HG02938 (cell line): ENCODE measurements at regions not wholly inside any gene's neighbourhood (a gene's known extent, or its start where the extent isn't known, plus 50 kb on each side); places are given as distances from the start of the nearest gene placed in this dataset.

Source experiments
- ATAC-seq: cut with Tn5 transposase; IDR thresholded peaks from one replicate; pipeline ENCODE4 v1.9.1; 2021; ENCODE audit warnings: mild to moderate bottlenecking, moderate library complexity; ENCODE audit not compliant: unreplicated experiment

DNA sequence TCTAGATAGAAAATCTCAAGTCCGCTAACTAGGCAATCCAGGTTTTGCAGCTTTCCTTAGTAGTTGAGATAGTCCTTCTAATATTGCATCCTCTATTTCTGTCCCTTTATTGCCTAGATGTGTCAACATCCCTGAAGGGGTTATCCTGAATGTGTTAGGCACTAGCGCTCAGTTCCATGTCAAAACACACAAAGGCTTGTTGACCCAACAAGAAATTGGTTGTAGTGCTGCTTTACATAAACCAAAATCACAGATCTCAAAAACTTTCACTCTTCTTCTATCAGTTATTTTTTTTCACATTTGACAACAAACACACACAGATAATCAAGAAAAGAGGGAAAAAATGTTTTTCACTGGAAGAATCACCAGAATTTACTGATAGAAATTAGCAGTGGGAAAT is 51.4 kb upstream of the SOX2 start:
- no peak for ATAC-seq

DNA sequence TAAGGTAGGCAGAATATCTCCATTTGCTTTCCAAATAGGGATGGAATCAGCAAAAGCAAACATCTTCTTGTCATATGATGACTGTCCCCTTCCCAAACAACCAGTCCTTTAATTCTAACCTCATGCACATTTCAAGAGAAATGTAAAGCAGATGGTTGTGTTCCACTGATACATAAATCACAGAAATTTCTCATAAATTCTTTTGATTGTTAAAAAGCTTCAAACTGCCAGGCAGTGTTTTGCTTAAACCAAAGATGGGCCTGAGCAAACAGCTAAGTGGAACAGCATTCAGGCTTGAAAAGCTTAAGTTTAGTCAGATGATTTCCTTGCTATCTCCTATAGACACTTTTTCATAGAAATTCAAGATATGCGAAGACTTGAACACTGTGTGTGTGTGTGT is 74.3 kb upstream of the SOX2 start:
- ATAC-seq, result no peak

DNA sequence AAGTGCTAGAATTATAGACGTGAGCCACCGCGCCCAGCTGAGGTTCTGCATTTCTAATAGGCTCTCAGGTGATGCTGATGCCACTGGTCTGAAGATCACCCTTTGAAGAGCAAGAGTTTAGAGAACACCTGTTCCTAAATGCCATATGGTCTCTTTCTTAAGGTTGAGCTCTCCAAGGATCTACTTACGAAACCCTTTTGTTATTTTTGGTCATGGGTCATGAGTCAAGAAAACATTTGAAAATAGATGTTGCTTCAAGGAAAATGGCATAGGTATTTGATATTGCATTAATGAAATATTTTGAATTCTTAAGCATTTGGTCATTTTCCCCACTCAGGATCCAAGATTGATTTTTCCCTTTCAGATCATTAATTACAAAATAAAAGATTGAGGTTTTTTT is 74.7 kb upstream of the SOX2 start:
- ATAC-seq, result no peak

DNA sequence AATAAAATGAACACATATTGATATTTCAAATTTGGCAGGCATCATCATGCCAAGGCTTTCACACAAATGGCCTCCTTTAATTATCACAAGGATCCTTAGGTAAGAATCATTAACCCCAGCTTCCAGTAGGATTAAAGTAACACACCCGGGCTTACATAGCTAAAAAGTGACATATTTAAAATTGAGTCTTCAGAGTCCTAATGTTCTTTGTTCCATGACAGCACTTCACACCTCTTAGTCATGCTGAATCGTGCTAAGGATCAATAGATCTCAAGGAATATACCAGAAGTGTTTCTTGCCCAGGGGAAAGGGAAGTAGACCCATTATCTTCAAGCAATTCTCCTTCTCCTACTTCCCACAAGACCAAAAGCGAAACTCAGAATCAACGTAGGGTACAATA is 76.6 kb upstream of the SOX2 start:
- ATAC-seq, result no peak

DNA sequence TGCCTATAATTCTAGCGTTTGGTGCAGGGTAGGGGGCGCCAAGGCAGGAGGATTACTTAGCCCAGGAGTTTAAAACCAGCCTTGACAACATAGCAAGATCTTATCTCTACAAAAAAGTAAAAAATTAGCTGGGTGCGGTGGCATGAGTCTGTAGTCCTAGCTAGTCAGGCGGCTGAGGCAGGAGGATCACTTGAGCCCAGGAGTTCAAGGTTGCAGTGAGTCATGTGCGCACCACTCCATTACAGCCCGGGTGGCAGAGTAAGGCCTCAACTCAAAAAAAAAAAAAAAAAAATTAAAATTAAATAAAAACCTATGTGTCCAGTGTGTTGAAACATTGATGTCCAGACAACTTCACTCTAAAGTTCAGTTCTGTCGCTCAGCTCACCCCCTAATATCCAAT is 78.2 kb upstream of the SOX2 start:
- ATAC-seq, result no peak

DNA sequence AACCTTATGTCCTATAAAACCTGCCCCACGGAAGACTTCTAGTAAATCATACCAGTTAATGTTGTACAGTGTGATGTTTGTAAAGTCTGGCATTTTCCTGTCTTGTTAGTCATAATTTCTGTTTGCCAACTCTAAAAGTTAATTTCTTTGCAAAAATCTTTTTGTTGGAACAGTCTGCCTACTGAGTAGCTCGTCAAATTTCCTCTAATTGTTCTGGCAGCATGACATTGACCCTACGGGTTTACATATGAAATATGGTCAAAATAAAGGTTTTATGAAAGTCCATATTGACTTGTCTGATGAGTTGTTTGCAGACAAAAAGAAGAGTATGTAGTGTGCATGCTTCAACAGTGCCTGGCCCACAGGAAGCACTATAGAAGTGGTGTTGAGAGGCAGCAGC is 79.8 kb upstream of the SOX2 start:
- no peak for ATAC-seq

DNA sequence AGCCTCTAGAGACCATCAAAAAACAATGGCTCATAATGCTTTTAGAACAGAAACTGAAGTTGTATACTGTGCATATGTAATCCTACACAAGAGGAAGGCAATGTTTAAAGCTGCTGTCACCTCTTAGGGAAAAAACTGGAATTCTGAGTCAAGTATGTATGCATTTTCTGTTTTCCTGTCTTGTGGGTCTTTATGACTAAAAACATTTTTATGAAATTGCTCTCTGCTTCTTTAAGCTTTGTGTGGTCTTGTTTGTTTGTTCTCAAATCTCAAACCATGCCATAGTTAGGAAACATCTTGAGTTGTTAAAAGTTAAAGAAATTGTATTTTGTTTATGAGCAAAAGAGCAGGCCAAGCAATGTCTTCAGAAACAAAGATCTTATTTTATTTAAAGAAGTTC is 80.9 kb upstream of the SOX2 start:
- ATAC-seq, result no peak

DNA sequence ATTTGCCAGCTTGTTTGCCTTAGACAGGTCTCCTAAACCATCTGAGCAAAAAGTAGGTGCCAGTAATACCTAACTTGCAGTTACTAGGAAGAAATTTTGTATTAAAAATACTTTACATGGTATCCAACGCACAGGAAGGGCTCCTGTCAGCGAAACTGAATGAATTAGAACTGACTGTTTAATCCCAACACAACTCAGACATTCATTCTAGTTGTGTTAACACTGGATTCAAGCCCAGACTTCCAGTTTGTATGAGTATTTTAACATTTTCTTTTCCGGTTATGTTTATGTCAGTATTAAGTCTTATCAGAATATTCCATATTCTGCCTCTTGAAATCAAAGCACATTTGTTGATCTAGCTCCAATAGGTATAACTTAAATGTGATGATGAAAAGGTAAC is 82.0 kb upstream of the SOX2 start:
- ATAC-seq, result no peak

DNA sequence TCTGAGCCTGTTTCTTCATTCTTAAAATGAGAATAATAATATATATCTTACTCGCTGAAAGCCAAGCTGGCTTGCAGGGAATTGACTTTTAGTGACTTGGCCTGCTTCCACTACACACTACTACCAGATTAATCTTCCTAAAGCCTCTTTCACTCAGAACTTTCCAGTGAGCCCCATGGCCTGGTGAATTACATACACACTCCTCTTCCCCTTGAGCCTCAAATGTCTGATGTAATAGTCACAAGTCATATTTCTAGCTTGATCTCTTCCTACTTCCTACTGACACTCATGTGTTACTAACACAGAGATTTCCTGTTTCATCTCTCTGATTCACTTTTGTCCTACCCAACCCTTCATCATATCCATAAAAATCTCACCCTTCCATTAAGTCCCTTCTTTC is 82.7 kb upstream of the SOX2 start:
- ATAC-seq, result no peak

DNA sequence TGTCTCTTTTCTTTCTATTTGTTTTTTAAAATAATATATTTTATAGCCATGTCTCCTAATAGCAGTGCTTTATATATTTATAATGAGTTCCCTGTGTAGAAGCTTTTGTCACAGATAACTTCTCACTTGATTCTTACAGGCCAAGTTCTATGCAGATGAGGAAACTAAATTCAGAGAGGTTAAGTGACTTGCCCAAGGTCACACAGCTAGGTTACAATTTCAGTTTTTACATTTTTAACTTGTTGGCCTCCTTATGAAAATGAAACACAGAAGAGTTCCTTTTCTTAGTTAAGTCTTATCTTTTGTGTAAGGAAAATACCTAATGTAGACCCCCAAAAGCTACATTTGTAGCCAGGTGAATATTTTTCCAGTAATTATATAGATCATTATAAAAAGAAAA is 83.3 kb upstream of the SOX2 start:
- no peak for ATAC-seq

DNA sequence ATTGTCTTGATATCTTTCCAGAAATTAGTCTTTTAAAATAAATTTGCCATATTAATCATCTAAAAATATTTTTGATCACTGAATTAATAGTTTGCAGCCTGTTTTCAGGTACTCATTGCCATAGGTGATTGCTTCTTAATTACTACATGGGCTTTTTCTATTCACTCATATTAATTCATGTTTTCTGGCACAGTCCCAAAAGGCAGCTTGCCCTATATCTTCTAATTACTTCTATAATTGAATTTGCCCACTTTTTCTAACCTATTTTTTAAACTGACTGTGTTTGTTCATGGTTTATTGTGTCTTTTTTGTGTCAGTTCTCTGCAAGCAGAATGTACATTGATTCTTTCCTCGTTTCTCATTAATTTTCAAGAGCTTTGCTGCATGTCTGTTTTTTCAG is 85.7 kb upstream of the SOX2 start:
- ATAC-seq, result no peak

DNA sequence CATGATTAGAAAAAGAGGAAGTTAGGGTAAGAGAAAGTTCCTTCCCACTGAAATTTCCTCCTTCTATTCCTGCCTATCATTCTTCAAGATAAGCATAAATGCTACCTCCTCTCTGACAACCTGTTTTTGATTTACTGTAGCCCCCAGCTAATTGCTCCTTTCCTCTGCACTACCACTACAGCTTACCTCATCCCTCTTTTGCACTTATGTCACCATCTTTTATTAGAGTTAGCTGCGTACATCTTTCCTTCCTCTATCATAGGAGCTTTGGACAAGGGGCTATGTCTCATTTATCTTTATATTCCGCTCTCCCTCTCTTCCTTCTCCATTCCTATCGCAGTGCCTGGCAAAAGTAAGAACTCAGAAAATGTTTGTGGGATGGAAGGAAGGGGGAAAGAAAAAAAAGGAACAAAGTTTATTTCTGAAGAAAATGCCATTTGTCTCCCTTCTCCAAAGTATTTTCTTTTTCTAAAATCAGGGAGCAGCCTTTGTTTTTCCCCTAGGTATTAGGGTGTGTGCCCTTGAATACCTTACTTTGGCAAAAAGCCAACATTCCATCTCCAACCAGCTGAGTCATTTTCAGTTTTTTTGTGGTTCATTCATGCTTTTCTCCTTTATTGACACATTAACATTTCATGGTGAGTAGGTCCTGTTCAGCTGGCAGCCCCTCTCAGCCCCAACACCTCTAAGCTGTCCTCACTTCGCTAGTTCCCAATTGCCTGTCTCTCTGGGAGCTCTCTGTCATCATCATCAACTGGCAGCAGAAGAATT is 87.6 kb upstream of the SOX2 start:
- no peak for ATAC-seq

DNA sequence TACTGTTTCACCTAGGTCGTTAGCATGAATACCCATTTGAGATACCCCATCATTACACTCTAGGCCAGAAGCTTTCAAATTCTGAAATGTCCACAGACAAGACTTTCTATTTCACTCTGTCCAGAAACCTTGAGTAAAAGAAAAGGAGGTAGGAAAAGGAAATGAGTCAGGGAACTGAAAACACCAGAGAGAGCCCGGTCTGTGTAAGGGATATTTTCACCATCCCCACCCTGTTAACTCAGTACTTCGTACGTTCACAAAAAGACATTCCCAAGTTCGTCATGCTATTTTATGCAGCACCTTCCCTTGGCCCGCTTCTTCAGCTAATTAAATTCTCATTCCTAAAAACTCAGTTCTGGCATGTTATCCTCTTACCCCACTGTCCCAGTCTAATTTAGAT is 89.4 kb upstream of the SOX2 start:
- no peak for ATAC-seq

DNA sequence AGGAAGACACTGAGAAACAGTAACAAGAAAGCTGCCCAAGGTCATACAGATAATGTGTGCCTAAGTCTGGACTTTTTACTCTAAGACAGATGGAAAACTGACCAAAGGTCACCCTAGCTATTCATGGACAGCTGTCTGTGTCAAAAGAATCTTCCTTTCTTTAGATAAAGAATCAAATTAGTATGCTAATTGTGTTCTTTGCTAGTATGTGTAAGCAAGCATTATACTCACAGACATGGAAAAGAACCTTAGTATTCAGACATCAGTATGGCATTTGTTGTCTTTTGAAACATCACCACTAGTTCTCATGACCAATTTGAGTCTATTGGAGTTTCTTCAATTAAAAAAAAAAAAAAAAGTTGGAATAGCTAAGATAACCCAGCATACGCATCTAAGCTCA is 91.8 kb upstream of the SOX2 start:
- ATAC-seq, result no peak

DNA sequence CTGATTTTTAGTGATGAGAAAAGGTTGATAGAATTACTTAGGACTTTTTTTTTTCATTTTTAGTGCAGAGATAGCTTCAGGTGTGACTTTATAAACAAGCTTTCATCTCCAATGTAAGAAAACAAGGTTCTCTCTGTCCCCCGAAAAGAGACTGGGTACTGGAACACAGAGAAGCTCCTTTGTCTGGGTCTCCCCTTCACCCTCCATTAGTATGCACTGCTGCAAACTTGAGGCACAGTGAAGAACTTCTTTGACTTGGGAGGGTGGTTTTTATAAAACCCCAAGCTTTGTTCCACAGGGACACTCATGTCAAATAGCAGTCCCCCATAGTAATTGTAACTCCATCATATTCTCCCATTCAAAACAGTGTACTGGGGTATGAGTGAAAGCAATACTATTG is 93.5 kb upstream of the SOX2 start:
- no peak for ATAC-seq

DNA sequence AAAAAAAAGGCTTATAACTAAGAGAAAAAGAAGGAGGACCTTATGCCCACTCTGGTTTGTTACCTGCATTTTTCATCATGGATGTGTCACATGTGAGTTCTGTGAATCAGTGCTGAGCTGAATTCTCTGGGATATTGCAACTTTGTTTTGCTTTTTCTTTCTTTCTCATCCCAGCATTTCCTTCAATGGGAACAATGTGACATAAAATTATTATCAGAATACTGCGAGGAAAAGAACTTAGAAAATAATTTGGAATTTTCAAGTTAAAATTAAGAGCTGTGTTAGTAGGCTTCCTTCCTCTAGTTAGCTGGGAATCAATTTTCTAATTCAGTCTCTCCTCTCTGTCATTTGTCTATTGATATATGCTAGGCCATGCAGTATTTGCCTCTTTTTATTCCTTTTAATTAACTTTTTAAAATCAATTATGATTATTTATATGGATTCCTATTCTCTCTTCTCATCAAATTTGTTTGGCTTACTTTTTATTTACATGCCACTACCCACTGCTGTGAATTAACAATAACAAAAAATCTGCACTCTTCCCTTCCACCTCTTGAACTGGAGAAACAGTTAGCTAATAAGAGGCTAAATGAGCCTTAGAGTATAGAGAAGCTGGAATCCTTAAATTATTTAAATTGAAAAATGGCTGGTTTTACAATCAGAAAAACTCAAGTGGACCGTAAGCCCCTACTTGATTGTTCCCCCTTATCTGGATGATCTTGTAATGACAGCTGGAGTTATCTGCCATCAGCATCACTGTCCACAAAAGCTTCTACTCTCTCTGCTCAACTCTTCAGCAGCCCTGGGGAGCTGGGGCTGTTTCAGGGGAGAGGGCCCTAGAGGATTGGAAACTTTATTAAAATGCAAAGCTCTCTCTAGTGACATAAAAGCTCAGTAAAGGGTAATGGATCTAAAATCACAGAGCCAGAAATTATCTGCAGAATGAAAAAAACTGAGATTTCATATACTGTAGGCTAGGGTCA is 95.3 kb upstream of the SOX2 start:
- ATAC-seq, result no peak

DNA sequence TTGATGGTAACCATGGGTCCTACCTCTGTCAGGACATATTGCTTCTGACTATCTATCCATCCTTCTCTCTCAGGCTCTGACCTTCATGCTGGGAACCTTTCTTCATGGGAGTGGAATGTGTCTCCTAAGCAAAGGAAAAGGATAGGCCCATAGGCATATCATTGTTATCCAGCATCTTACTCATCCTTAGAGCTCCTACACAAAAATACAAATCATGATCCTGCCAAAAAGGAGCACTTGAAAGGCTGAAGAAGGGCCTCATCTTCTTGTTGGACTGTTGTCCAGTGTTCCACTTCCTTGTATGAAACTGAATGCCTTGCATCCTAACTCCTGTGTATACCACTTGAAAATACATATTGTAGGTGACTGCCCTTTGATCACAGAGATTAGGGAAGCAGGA is 96.1 kb upstream of the SOX2 start:
- no peak for ATAC-seq

DNA sequence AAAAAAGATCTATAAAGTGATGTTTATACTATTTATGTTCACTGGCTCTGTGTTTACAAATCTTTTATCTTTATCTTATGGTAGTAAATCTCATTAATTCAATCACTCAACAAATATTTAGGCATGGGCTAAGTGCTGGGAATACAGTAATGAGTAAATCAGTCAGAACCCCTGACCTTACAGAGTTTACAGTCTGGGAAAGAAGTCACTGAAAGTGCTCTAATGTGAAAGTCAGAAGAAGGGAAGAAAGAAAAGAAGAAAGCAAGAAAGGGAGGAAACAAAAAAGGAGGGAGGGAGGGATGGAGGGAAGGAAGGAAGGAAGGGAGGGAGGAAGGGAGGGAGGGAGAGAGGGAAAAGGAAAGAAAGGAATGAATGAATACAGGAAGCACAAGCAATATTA is 96.8 kb upstream of the SOX2 start:
- no peak for ATAC-seq

DNA sequence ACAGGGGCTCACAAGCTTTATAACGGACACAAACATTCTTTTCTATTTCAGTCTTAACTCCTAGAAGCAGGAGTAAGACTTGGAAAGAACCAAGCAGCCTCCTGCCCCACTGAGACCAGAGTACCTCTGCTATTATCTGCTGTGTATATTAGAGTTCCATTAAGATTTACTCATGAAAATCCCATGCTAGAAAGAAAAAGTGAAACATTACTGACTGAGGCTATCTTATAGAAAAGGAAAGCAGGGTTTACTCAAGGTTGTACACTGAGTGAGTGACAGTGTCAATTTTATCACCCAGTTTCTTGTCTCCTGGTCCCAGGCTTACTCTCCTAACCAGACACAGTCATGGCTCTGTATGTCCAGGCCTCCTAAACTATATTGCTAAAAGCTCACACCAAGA is 97.9 kb upstream of the SOX2 start:
- ATAC-seq, result no peak

DNA sequence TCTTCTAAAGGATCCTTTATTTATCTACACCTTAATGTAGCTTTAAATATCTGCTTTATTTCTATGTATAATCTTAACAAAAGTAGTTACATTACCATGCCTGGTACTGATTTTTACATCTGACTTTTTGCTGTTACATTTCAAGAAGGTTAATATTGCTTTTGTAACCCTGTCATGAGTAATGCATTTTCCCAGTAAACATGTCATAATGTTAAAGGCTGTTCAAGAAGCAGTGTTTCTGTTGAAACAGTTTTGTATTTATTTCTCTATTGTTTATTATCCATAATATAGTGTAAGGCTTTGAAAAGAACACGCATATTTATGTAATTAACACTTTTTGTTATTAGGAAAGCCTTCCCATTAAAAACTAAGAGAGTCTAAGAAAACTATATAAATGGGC is 98.5 kb upstream of the SOX2 start:
- ATAC-seq, result no peak

DNA sequence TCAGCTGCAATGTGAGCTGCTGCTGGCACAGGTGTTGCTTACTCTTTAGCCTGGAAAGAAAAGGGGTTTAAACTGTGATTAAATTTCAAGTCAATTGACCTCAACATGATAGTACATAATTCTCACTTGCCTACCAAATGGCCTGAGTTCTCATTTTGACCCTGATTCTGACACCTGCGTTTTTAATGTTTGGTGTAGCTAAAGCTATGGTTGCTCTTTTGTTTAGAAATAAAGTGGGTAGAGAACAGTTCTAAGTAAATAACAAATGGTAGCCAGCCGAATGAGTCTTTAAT is 100.8 kb upstream of the SOX2 start:
- no peak for ATAC-seq
